SU-DHL-6 (cell line): ENCODE measurements at regions not wholly inside any gene's neighbourhood (a gene's known extent, or its start where the extent isn't known, plus 50 kb on each side); places are given as distances from the start of the nearest gene placed in this dataset.
"Not testable (repeated sequence)": the region's sequence is repeated elsewhere in the genome, so short reads cannot be mapped to it uniquely, and the experiment has no call there.

ENCODE experiments used
- H2AFZ ChIP-seq: fragments of 200-600 bp; sonication (generic); 2 replicates; pipeline ENCODE4 v1.6.1; 2014; ENCODE audit warnings: low read depth, mild to moderate bottlenecking, moderate library complexity, mixed read lengths, antibody characterized with exemption, low read length; ENCODE audit not compliant: severe bottlenecking
- H3F3A ChIP-seq: fragments of 200-600 bp; shearing (Covaris generic); 2 replicates; pipeline ENCODE4 v1.6.0; 2016; ENCODE audit warnings: antibody characterized with exemption, mild to moderate bottlenecking; ENCODE audit not compliant: insufficient read depth
- H3K27ac ChIP-seq: fragments of 200-600 bp; sonication (generic); 2 replicates; pipeline ENCODE4 v1.5.1; 2016; ENCODE audit warnings: low read depth, mild to moderate bottlenecking, low read length, moderate library complexity, mixed read lengths
- H3K27me3 ChIP-seq: fragments of 200-600 bp; sonication (generic), shearing (Covaris generic); 2 replicates; pipeline ENCODE4 v1.6.0; 2014; ENCODE audit warnings: mild to moderate bottlenecking, low read length
- H3K36me3 ChIP-seq: fragments of 200-600 bp; sonication (generic); 2 replicates; pipeline ENCODE4 v1.6.1; 2014; ENCODE audit warnings: mild to moderate bottlenecking, low read length, mixed read lengths
- H3K4me2 ChIP-seq: fragments of 300-600, 200-600 bp; shearing (Covaris generic), sonication (generic); 2 replicates; pipeline ENCODE4 v1.6.0; 2014; ENCODE audit warnings: low read length, low read depth, mild to moderate bottlenecking; ENCODE audit not compliant: poor library complexity, severe bottlenecking
- H3K4me3 ChIP-seq: fragments of 200-600 bp; sonication (generic); 2 replicates; pipeline ENCODE4 v1.5.1; 2014; ENCODE audit warnings: antibody characterized with exemption, low read length, mild to moderate bottlenecking, mixed read lengths; ENCODE audit not compliant: insufficient read depth, poor library complexity, severe bottlenecking
- H3K79me2 ChIP-seq: fragments of 200-600 bp; sonication (generic); 2 replicates; pipeline ENCODE4 v1.6.1; 2014; ENCODE audit warnings: mild to moderate bottlenecking, low read length, moderate library complexity; ENCODE audit not compliant: insufficient read depth
- H3K9ac ChIP-seq: fragments of 200-600 bp; sonication (generic); 2 replicates; pipeline ENCODE4 v1.7.0; 2014; ENCODE audit warnings: mild to moderate bottlenecking, low read length
- H3K9me2 ChIP-seq: fragments of 200-600 bp; sonication (generic); replicated peaks from 2 replicates; pipeline ENCODE4 v1.6.1; 2014; ENCODE audit warnings: low read length; ENCODE audit not compliant: insufficient read depth
- H3K9me3 ChIP-seq: fragments of 200-600 bp; sonication (generic); 2 replicates; pipeline ENCODE4 v1.6.1; 2014; ENCODE audit warnings: low read length, mixed read lengths; ENCODE audit not compliant: insufficient read depth
- H4K20me1 ChIP-seq: fragments of 200-600 bp; sonication (generic); 2 replicates; pipeline ENCODE4 v1.6.1; 2014; ENCODE audit warnings: low read depth, mild to moderate bottlenecking, antibody characterized with exemption, low read length, moderate library complexity, mixed read lengths
- EZH2phosphoT487 ChIP-seq: fragments of 200-600 bp; sonication (generic), shearing (Covaris generic); conservative IDR thresholded peaks from 2 replicates; pipeline ENCODE4 v1.6.1; 2018; ENCODE audit warnings: mild to moderate bottlenecking, antibody characterized with exemption, low read length, moderate library complexity, mixed read lengths
- TF ChIP-seq, protein P1 (sequence below): fragments of 200-600 bp; sonication (generic); IDR thresholded peaks from one replicate; pipeline ENCODE4 v1.5.1; 2017; ENCODE audit warnings: antibody characterized with exemption, mild to moderate bottlenecking, low read length, moderate library complexity; ENCODE audit not compliant: insufficient read depth, poor library complexity, severe bottlenecking

- TF ChIP-seq, protein P1, sequence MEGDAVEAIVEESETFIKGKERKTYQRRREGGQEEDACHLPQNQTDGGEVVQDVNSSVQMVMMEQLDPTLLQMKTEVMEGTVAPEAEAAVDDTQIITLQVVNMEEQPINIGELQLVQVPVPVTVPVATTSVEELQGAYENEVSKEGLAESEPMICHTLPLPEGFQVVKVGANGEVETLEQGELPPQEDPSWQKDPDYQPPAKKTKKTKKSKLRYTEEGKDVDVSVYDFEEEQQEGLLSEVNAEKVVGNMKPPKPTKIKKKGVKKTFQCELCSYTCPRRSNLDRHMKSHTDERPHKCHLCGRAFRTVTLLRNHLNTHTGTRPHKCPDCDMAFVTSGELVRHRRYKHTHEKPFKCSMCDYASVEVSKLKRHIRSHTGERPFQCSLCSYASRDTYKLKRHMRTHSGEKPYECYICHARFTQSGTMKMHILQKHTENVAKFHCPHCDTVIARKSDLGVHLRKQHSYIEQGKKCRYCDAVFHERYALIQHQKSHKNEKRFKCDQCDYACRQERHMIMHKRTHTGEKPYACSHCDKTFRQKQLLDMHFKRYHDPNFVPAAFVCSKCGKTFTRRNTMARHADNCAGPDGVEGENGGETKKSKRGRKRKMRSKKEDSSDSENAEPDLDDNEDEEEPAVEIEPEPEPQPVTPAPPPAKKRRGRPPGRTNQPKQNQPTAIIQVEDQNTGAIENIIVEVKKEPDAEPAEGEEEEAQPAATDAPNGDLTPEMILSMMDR = no peak
- TF ChIP-seq EZH2phosphoT487 = no peak
- Histone ChIP-seq H3K9me3 (no peaks in the 10 kb centered on the region), H3K4me2 (no peak overlapping the region)
These were observed 288.9 kb upstream of the CLEC14A start for GRCh38 chr14:38544776-38545175.

DNA sequence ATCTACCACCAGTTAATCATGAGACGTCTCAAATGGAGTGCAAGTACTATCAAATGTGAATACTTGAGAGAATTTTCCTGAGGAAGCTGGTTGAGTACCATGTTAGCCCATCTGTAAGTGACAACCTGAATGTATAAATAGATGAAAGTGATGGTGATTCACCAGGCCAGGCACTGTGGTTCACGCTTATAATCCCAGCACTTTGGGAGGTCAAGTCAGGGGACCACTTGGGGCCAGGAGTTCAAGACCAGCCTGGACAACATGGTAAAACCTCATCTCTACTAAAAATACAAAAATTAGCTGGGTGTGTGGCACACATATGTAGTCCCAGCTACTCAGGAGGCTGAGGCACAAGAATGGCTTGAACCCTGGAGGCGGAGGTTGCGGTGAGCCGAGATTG, 288.0 kb upstream of the CLEC14A start:
- not testable (repeated sequence) for H4K20me1 ChIP-seq

More at GRCh38 chr14:38544776-38545175, 288.9 kb upstream of the CLEC14A start:
- Histone ChIP-seq H3F3A (no peaks in the 10 kb centered on the region), H3K79me2 (no peaks in the 10 kb centered on the region), H3K36me3 (no peaks in the 10 kb centered on the region), H3K4me3 (no peak overlapping the region), H3K27ac (no peak overlapping the region), H4K20me1 (no peaks in the 10 kb centered on the region), H3K9ac (no peak overlapping the region), H2AFZ (no peak overlapping the region), H3K9me2 (no peaks in the 10 kb centered on the region), H3K27me3 (no peaks in the 10 kb centered on the region)

DNA sequence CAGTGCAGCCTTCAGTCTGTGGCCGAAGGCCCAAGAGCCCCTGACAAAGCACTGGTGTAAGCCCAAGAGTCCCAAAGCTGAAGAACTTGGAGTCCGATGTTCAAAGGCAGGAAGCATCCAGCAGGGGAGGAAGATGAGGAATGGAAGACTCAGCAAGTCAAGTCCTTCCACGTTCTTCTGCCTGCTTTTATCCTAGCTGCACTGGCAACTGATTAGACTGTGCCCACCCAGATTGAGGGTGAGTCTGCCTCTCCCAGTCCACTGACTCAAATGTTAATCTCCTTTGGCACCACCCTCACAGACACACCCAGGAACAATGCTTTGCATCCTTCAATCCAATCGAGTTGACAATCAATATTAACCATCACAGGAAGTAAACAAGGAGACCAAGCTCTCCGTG, 282.2 kb upstream of the CLEC14A start:
- not testable (repeated sequence) for H3K4me3 ChIP-seq, H3K9me2 ChIP-seq, H3K4me2 ChIP-seq, H3F3A ChIP-seq, H3K27ac ChIP-seq, H3K9me3 ChIP-seq, H3K79me2 ChIP-seq, H2AFZ ChIP-seq, H3K9ac ChIP-seq, H3K36me3 ChIP-seq, H3K27me3 ChIP-seq, H4K20me1 ChIP-seq

More for the DNA sequence above, 288.0 kb upstream of the CLEC14A start:
- not testable (repeated sequence) for H3K9me3 ChIP-seq, H3K4me2 ChIP-seq, H3K4me3 ChIP-seq, H3K79me2 ChIP-seq, H3K9me2 ChIP-seq, H2AFZ ChIP-seq, H3K36me3 ChIP-seq, H3K27me3 ChIP-seq, H3K27ac ChIP-seq, H3K9ac ChIP-seq, H3F3A ChIP-seq

DNA sequence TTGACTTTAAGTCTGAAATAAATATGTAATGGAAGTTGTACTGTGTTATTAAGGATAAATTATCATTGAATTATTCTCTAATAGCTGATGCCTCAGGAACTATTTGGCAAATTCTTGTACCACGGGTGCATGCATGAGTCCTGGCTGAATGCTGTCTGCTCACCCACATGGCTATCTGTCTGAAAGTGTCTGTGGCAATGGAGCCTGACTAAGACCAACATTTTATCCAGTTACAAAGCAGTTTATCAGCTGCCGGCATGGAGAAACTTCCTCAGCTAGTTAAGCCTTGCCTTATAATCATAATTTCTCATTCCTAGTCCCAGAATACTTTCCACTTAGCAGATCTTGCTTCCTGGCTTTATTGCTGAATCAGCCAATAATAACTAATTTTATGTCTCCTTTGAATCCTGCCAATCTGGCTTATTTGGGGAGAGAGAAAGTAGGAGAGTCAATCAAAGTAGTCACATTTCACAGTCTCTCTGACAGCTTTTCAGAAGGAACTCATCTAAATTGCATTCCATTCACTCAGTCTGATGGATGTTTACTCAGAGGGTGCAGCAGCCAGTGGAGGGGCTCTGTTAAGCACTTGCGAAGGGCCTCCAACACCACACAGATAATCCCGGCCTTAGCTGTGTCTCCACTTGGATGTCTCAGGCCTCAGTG, 280.6 kb upstream of the CLEC14A start:
- no peaks in the 10 kb centered on the region for H3F3A ChIP-seq
- H3K36me3 ChIP-seq = no peaks in the 10 kb centered on the region
- H3K9me2 ChIP-seq = no peaks in the 10 kb centered on the region
- H3K4me3 ChIP-seq = no peak overlapping the region
- no peak overlapping the region for H3K27ac ChIP-seq
- H3K9me3 ChIP-seq = no peaks in the 10 kb centered on the region
- H2AFZ ChIP-seq = no peak overlapping the region
- no peaks in the 10 kb centered on the region for H3K27me3 ChIP-seq
- no peak overlapping the region for H3K9ac ChIP-seq
- H4K20me1 ChIP-seq = no peaks in the 10 kb centered on the region
- H3K79me2 ChIP-seq = no peaks in the 10 kb centered on the region
- no peak overlapping the region for H3K4me2 ChIP-seq
- TF ChIP-seq, protein P1 = no peak
- TF ChIP-seq EZH2phosphoT487 = no peak
